Suprapubic skin (tissue), 4 donors: ENCODE measurements at regions not wholly inside any gene's neighbourhood (a gene's known extent, or its start where the extent isn't known, plus 50 kb on each side); places are given as distances from the start of the nearest gene placed in this dataset.

Source experiments
- DNase-seq, 2 donors: peaks; one replicate each; pipeline ENCODE4 v3.0.0-alpha.2; 2019; ENCODE audit warnings: low spot score in 2 of 2
- H3K27ac ChIP-seq: fragments of 200-600 bp; sonication (generic); one replicate; pipeline ENCODE4 v1.5.1; 2019
- H3K27me3 ChIP-seq: fragments of 200-600 bp; sonication (generic); one replicate; pipeline ENCODE4 v1.5.1; 2019
- H3K36me3 ChIP-seq: fragments of 200-600 bp; sonication (generic); one replicate; pipeline ENCODE4 v1.5.1; 2019
- H3K4me1 ChIP-seq: fragments of 200-600 bp; sonication (generic); one replicate; pipeline ENCODE4 v1.5.1; 2019
- H3K4me3 ChIP-seq: fragments of 200-600 bp; sonication (generic); one replicate; pipeline ENCODE4 v1.5.1; 2019; ENCODE audit warnings: mild to moderate bottlenecking
- H3K9me3 ChIP-seq: fragments of 200-600 bp; sonication (generic); one replicate; pipeline ENCODE4 v1.5.1; 2019
- CTCF ChIP-seq, 2 donors: fragments of 200-600 bp in 1 of 2; fragments of 450-650 bp in 1 of 2; sonication (generic) in 1 of 2; IDR thresholded peaks; one replicate each; pipeline ENCODE4 v1.5.1; 2016 to 2019; ENCODE audit warnings: antibody characterized with exemption in 2 of 2, mild to moderate bottlenecking in 1 of 2, moderate library complexity in 1 of 2
- EP300 ChIP-seq: sonication (generic); formaldehyde crosslinking; IDR thresholded peaks from one replicate; pipeline ENCODE4 v1.6.1; 2017; ENCODE audit warnings: antibody characterized with exemption
- POLR2A ChIP-seq, 2 donors: fragments of 450-650 bp; IDR thresholded peaks; one replicate each; pipeline ENCODE4 v1.6.1; 2017; ENCODE audit warnings: antibody characterized with exemption in 2 of 2, mild to moderate bottlenecking in 2 of 2, moderate library complexity in 2 of 2
- POLR2AphosphoS5 ChIP-seq, 3 donors: sonication (generic); formaldehyde crosslinking; IDR thresholded peaks; one replicate each; pipeline ENCODE4 v1.6.1; 2017; ENCODE audit warnings: antibody characterized with exemption in 3 of 3
- WGBS: methylation state at CpG from one replicate; pipeline ENCODE4 v1.1.5; 2018; 5-methylcytosine and 5-hydroxymethylcytosine counted together

GRCh38 chr2:235399895-235400294 lies 93.9 kb upstream of the AGAP1 start:
- Histone ChIP-seq H3K27me3 (peaks cover 3% of the 10 kb centered on the region), H3K27ac (no peak overlapping the region), H3K4me1 (no peaks in the 10 kb centered on the region), H3K9me3 (no peaks in the 10 kb centered on the region), H3K4me3 (no peak overlapping the region), H3K36me3 (no peaks in the 10 kb centered on the region)
- WGBS, result 84% methylated on average over 1 of the region's 1 CpG
- no peak for DNase-seq
- no peak for TF ChIP-seq CTCF (IDR thresholded peaks at IDR 0.05)
- TF ChIP-seq POLR2AphosphoS5 (IDR thresholded peaks at IDR 0.05), result no peak
- no peak for TF ChIP-seq EP300
- no peak for TF ChIP-seq POLR2A (IDR thresholded peaks at IDR 0.05)

- no peaks in the 10 kb centered on the region for H3K36me3 ChIP-seq
- no peak overlapping the region for H3K27ac ChIP-seq
- no peak for DNase-seq
- WGBS, result 59% methylated on average over 2 of the region's 2 CpGs
- TF ChIP-seq EP300 (no peak), CTCF (IDR thresholded peaks at IDR 0.05) (no peak), POLR2AphosphoS5 (IDR thresholded peaks at IDR 0.05) (no peak), POLR2A (IDR thresholded peaks at IDR 0.05) (no peak)
- no peaks in the 10 kb centered on the region for H3K27me3 ChIP-seq
- H3K9me3 ChIP-seq, result no peaks in the 10 kb centered on the region
- no peaks in the 10 kb centered on the region for H3K4me1 ChIP-seq
- no peak overlapping the region for H3K4me3 ChIP-seq
Measured at GRCh38 chr2:235402422-235402821, 91.4 kb upstream of the AGAP1 start.

GRCh38 chr2:235405612-235406361 lies 88.1 kb upstream of the AGAP1 start:
- Histone ChIP-seq H3K4me3 (no peak overlapping the region), H3K36me3 (no peaks in the 10 kb centered on the region), H3K27me3 (no peaks in the 10 kb centered on the region), H3K27ac (no peak overlapping the region), H3K9me3 (no peaks in the 10 kb centered on the region), H3K4me1 (no peaks in the 10 kb centered on the region)
- WGBS, result 80% methylated on average over 11 of the region's 11 CpGs
- TF ChIP-seq POLR2A (IDR thresholded peaks at IDR 0.05) (no peak), CTCF (IDR thresholded peaks at IDR 0.05) (no peak), POLR2AphosphoS5 (IDR thresholded peaks at IDR 0.05) (no peak), EP300 (no peak)
- no peak for DNase-seq

- no peak for TF ChIP-seq EP300
- no peak for TF ChIP-seq CTCF (IDR thresholded peaks at IDR 0.05)
- no peak for TF ChIP-seq POLR2AphosphoS5 (IDR thresholded peaks at IDR 0.05)
- no peak for TF ChIP-seq POLR2A (IDR thresholded peaks at IDR 0.05)
- H3K4me3 ChIP-seq, result no peak overlapping the region
- no peaks in the 10 kb centered on the region for H3K27me3 ChIP-seq
- no peak for DNase-seq
- H3K27ac ChIP-seq, result no peak overlapping the region
- H3K36me3 ChIP-seq, result no peaks in the 10 kb centered on the region
- H3K9me3 ChIP-seq, result no peaks in the 10 kb centered on the region
- no peaks in the 10 kb centered on the region for H3K4me1 ChIP-seq
- WGBS, result 80% methylated on average over 7 of the region's 8 CpGs
Measured at GRCh38 chr2:235406430-235406829, 87.4 kb upstream of the AGAP1 start.

GRCh38 chr2:235411905-235412485 lies 81.8 kb upstream of the AGAP1 start:
- no peak overlapping the region for H3K27ac ChIP-seq
- H3K4me3 ChIP-seq, result no peak overlapping the region
- no peak for DNase-seq
- 96% methylated on average over 4 of the region's 4 CpGs for WGBS
- TF ChIP-seq EP300 (no peak), POLR2A (IDR thresholded peaks at IDR 0.05) (no peak)
- no peaks in the 10 kb centered on the region for H3K36me3 ChIP-seq
- H3K9me3 ChIP-seq, result no peaks in the 10 kb centered on the region
- no peaks in the 10 kb centered on the region for H3K27me3 ChIP-seq
- no peaks in the 10 kb centered on the region for H3K4me1 ChIP-seq
